ENCODE measurements at regions not wholly inside any gene's neighbourhood (a gene's known extent, or its start where the extent isn't known, plus 50 kb on each side); places are given as distances from the start of the nearest gene placed in this dataset.

DNA sequence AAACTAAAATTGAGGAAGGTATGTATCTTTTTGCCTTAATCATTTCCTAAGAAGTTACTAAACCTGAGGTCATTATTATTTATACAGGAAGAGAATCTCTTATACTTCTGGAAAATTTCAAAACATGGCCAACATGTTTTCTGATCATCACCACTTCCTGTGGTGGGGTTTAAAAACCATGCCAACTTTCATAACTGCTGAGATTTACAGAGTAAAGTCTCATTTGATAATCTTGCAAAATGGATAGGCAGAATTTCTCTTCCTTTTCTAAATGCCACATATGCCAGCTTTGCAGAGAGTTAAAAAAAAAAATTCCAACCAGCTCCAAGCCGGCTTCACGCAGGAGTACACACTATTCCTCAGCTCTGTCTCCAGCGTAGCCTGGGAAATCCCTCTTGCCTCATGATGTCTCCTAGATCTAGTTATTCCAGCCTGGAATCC is 124.3 kb upstream of the SPRED1 start:
- TF ChIP-seq, protein P1, sequence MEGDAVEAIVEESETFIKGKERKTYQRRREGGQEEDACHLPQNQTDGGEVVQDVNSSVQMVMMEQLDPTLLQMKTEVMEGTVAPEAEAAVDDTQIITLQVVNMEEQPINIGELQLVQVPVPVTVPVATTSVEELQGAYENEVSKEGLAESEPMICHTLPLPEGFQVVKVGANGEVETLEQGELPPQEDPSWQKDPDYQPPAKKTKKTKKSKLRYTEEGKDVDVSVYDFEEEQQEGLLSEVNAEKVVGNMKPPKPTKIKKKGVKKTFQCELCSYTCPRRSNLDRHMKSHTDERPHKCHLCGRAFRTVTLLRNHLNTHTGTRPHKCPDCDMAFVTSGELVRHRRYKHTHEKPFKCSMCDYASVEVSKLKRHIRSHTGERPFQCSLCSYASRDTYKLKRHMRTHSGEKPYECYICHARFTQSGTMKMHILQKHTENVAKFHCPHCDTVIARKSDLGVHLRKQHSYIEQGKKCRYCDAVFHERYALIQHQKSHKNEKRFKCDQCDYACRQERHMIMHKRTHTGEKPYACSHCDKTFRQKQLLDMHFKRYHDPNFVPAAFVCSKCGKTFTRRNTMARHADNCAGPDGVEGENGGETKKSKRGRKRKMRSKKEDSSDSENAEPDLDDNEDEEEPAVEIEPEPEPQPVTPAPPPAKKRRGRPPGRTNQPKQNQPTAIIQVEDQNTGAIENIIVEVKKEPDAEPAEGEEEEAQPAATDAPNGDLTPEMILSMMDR (conservative IDR thresholded peaks at IDR 0.05; ENCODE audit: low read depth, low read length), result no peak
- TF ChIP-seq EZH2phosphoT487 (IDR thresholded peaks at IDR 0.05; ENCODE audit: borderline replicate concordance, low read length) (no peak), EZH2 (IDR thresholded peaks at IDR 0.05; ENCODE audit: low read length, unreplicated experiment) (no peak)
